PC-3 (cell line): ENCODE measurements at regions not wholly inside any gene's neighbourhood (a gene's known extent, or its start where the extent isn't known, plus 50 kb on each side); places are given as distances from the start of the nearest gene placed in this dataset.

Source experiments
- ATAC-seq: fragments of 200-7000 bp; cut with Tn5 transposase; 2 replicates; pipeline ENCODE4 v1.9.1; 2020; ENCODE audit warnings: mild to moderate bottlenecking, moderate library complexity
- BruUV-seq: library from RNA; stranded (reverse); fragments of 400-500 nt; replicated peaks from 2 replicates; lab custom pipeline; 2021; lab: Mats Ljungman, UMichigan
- CTCF ChIA-PET: fragments of 300-600 bp; sonication (Branson Sonifier 250); formaldehyde crosslinking; loops from one replicate; lab custom pipeline; 2022; ENCODE audit warnings: antibody characterized with exemption; lab: Charles Lee
- POLR2A ChIA-PET: fragments of 300-600 bp; sonication (Branson Sonifier 250); formaldehyde crosslinking; loops from one replicate; lab custom pipeline; 2022; ENCODE audit warnings: antibody characterized with exemption; ENCODE audit not compliant: unreplicated experiment; lab: Charles Lee
- DNase-seq: peaks from one replicate; pipeline ENCODE4 v3.0.0-alpha.2; 2015
- H2AFZ ChIP-seq: fragments of 300-600 bp; sonication (generic); 2 replicates; pipeline ENCODE4 v1.6.0; 2016; ENCODE audit warnings: antibody characterized with exemption, low read length
- H3F3A ChIP-seq: fragments of 300-600 bp; sonication (generic); one replicate; pipeline ENCODE4 v1.6.0; 2017; ENCODE audit warnings: antibody characterized with exemption, low read length, control low read depth, mild to moderate bottlenecking; ENCODE audit not compliant: unreplicated experiment
- H3K27ac ChIP-seq: fragments of 300-600 bp; sonication (generic); 2 replicates; pipeline ENCODE4 v1.5.1; 2016; ENCODE audit warnings: mild to moderate bottlenecking, low read length
- H3K27me3 ChIP-seq: fragments of 300-600 bp; sonication (generic); 2 replicates; pipeline ENCODE4 v1.6.1; 2016; ENCODE audit warnings: low read length, mixed read lengths
- H3K36me3 ChIP-seq: fragments of 300-600 bp; sonication (generic); 2 replicates; pipeline ENCODE4 v1.6.1; 2016; ENCODE audit warnings: low read depth, mixed run types, low read length, mixed read lengths
- H3K4me1 ChIP-seq: fragments of 300-600 bp; sonication (generic); 2 replicates; pipeline ENCODE4 v1.5.1; 2016; ENCODE audit warnings: low read length; ENCODE audit not compliant: insufficient read depth
- H3K4me2 ChIP-seq: fragments of 300-600 bp; sonication (generic); 2 replicates; pipeline ENCODE4 v1.6.0; 2016; ENCODE audit warnings: low read length
- H3K4me3 ChIP-seq: fragments of 300-600 bp; sonication (generic); 2 replicates; pipeline ENCODE4 v1.5.1; 2016; ENCODE audit warnings: mild to moderate bottlenecking, low read length, mixed read lengths
- H3K79me2 ChIP-seq: fragments of 300-600 bp; sonication (generic); 2 replicates; pipeline ENCODE4 v1.6.1; 2017; ENCODE audit warnings: low read length, mixed read lengths
- H3K9ac ChIP-seq: fragments of 300-600 bp; sonication (generic); 2 replicates; pipeline ENCODE4 v1.6.0; 2016; ENCODE audit warnings: mild to moderate bottlenecking, low read length
- H3K9me2 ChIP-seq: fragments of 300-600 bp; sonication (generic); replicated peaks from 2 replicates; pipeline ENCODE4 v1.6.1; 2016; ENCODE audit warnings: mixed run types, low read length, mixed read lengths
- H3K9me3 ChIP-seq: fragments of 300-600 bp; sonication (generic); 2 replicates; pipeline ENCODE4 v1.6.1; 2016; ENCODE audit warnings: low read length, mixed read lengths
- H4K20me1 ChIP-seq: fragments of 300-600 bp; sonication (generic); 2 replicates; pipeline ENCODE4 v1.6.1; 2016; ENCODE audit warnings: low read length, mixed read lengths
- EZH2 ChIP-seq: fragments of 300-600 bp; sonication (generic); IDR thresholded peaks from one replicate; pipeline ENCODE4 v1.6.1; 2017; ENCODE audit warnings: antibody characterized with exemption, mild to moderate bottlenecking, low read length; ENCODE audit not compliant: unreplicated experiment
- EZH2phosphoT487 ChIP-seq: fragments of 300-600 bp; sonication (generic); IDR thresholded peaks from 2 replicates; pipeline ENCODE4 v1.6.1; 2018; ENCODE audit warnings: mild to moderate bottlenecking, antibody characterized with exemption, low read length, borderline replicate concordance
- intact Hi-C: fragments of 100-400 bp; cut with micrococcal nuclease; formaldehyde crosslinking; loops from 2 replicates; pipeline ENCODE4 v1.9.0; 2023
- TF ChIP-seq, protein P1 (sequence below): fragments of 300-600 bp; sonication (generic); conservative IDR thresholded peaks from 2 replicates; pipeline ENCODE4 v1.5.1; 2017; ENCODE audit warnings: antibody characterized with exemption, low read depth, mild to moderate bottlenecking, low read length

GRCh38 chr10:35855155-35855947, 213.3 kb upstream of the FZD8 start:
- POLR2A ChIA-PET: no interaction called here
- Histone ChIP-seq H3K27ac (no peak overlapping the region), H3F3A (no peaks in the 10 kb centered on the region), H3K9me2 (no peaks in the 10 kb centered on the region), H3K9me3 (no peaks in the 10 kb centered on the region), H3K4me3 (no peak overlapping the region), H4K20me1 (no peaks in the 10 kb centered on the region), H3K27me3 (no peaks in the 10 kb centered on the region), H2AFZ (no peak overlapping the region), H3K79me2 (no peaks in the 10 kb centered on the region), H3K4me2 (peak overlapping the region; percentile 20), H3K36me3 (no peaks in the 10 kb centered on the region), H3K9ac (no peak overlapping the region), H3K4me1 (peaks cover 13% of the 10 kb centered on the region)
- BruUV-seq: no TSS peak
- CTCF ChIA-PET: no interaction called here
- TF ChIP-seq EZH2 (no peak), EZH2phosphoT487 (no peak)
- TF ChIP-seq, protein P1, sequence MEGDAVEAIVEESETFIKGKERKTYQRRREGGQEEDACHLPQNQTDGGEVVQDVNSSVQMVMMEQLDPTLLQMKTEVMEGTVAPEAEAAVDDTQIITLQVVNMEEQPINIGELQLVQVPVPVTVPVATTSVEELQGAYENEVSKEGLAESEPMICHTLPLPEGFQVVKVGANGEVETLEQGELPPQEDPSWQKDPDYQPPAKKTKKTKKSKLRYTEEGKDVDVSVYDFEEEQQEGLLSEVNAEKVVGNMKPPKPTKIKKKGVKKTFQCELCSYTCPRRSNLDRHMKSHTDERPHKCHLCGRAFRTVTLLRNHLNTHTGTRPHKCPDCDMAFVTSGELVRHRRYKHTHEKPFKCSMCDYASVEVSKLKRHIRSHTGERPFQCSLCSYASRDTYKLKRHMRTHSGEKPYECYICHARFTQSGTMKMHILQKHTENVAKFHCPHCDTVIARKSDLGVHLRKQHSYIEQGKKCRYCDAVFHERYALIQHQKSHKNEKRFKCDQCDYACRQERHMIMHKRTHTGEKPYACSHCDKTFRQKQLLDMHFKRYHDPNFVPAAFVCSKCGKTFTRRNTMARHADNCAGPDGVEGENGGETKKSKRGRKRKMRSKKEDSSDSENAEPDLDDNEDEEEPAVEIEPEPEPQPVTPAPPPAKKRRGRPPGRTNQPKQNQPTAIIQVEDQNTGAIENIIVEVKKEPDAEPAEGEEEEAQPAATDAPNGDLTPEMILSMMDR: no peak
- peak; percentile 69 for ATAC-seq
- peak; percentile 76 for DNase-seq
- intact Hi-C loops: no loop called here

- H3K36me3 ChIP-seq: no peaks in the 10 kb centered on the region
- H3F3A ChIP-seq: no peaks in the 10 kb centered on the region
- peaks cover 13% of the 10 kb centered on the region for H3K4me1 ChIP-seq
- no peak overlapping the region for H3K27ac ChIP-seq
- DNase-seq: no peak
- no peak overlapping the region for H3K4me3 ChIP-seq
- no peaks in the 10 kb centered on the region for H3K27me3 ChIP-seq
- no peaks in the 10 kb centered on the region for H3K79me2 ChIP-seq
- intact Hi-C loops: no loop called here
- no peaks in the 10 kb centered on the region for H3K9me2 ChIP-seq
- no peak overlapping the region for H2AFZ ChIP-seq
- H3K4me2 ChIP-seq: no peak overlapping the region
- no peak overlapping the region for H3K9ac ChIP-seq
- TF ChIP-seq, protein P1: no peak
- TF ChIP-seq EZH2phosphoT487: no peak
- TF ChIP-seq EZH2: no peak
- BruUV-seq: no TSS peak
- ChIA-PET POLR2A (no interaction called here), CTCF (interaction anchor here (0.7 kb wide), 1 partner anchor 1897 kb away, joined by 4 read pairs; no protein-coding TSS in a partner anchor)
- H4K20me1 ChIP-seq: no peaks in the 10 kb centered on the region
- H3K9me3 ChIP-seq: no peaks in the 10 kb centered on the region
- no peak for ATAC-seq
Measured at GRCh38 chr10:35854661-35855060, 212.6 kb upstream of the FZD8 start.

DNA sequence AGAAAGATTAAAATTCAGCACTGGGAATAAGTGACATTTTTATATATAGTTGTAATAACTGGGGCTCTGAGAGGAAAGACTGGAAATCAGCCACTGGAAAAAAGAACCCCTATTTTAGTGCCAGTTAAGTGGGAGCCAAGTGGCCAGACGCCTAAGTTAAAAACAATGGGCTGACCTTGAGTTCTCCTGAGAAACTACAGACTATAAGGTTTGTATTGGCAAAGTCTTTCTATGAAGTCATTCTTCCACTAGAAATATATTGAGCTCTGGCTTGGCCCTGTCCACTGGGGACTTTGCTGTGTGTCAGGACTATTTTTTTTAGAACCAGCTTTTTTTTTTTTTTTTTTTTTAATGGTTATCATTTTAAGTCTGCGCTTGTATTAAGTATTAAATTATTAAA, 210.6 kb upstream of the FZD8 start:
- DNase-seq: no peak
- Histone ChIP-seq H3K4me3 (no peak overlapping the region), H3F3A (no peaks in the 10 kb centered on the region), H3K4me1 (peaks cover 13% of the 10 kb centered on the region), H3K9me2 (no peaks in the 10 kb centered on the region), H3K9me3 (no peaks in the 10 kb centered on the region), H4K20me1 (no peaks in the 10 kb centered on the region), H3K36me3 (no peaks in the 10 kb centered on the region), H2AFZ (no peak overlapping the region), H3K27ac (no peak overlapping the region), H3K79me2 (no peaks in the 10 kb centered on the region), H3K9ac (no peak overlapping the region), H3K4me2 (no peak overlapping the region), H3K27me3 (no peaks in the 10 kb centered on the region)
- no TSS peak for BruUV-seq
- intact Hi-C loops: no loop called here
- ChIA-PET POLR2A (no interaction called here), CTCF (interaction anchor here (0.6 kb wide), 1 partner anchor 284 kb away, joined by 4 read pairs; no protein-coding TSS in a partner anchor)
- no peak for ATAC-seq
- TF ChIP-seq, protein P1: no peak
- no peak for TF ChIP-seq EZH2
- no peak for TF ChIP-seq EZH2phosphoT487
